ENCODE measurements at regions not wholly inside any gene's neighbourhood (a gene's known extent, or its start where the extent isn't known, plus 50 kb on each side); places are given as distances from the start of the nearest gene placed in this dataset.

GRCh38 chr6:21869085-21869771, 275.7 kb downstream of the SOX4 start:
- TF ChIP-seq CTCF (IDR thresholded peaks at IDR 0.05) (no peak), EZH2 (IDR thresholded peaks at IDR 0.05; ENCODE audit: borderline replicate concordance, insufficient read depth, low read depth, low read length, poor library complexity, severe bottlenecking) (no peak)

Data from B cell (primary cell).